ENCODE measurements at regions not wholly inside any gene's neighbourhood (a gene's known extent, or its start where the extent isn't known, plus 50 kb on each side); places are given as distances from the start of the nearest gene placed in this dataset.
A peak's percentile ranks its signal among the peaks of the same experiment; 100 is the strongest.

GRCh38 chr10:128268015-128268722 is 141.9 kb upstream of the MKI67 start:
- TF ChIP-seq, protein P1, sequence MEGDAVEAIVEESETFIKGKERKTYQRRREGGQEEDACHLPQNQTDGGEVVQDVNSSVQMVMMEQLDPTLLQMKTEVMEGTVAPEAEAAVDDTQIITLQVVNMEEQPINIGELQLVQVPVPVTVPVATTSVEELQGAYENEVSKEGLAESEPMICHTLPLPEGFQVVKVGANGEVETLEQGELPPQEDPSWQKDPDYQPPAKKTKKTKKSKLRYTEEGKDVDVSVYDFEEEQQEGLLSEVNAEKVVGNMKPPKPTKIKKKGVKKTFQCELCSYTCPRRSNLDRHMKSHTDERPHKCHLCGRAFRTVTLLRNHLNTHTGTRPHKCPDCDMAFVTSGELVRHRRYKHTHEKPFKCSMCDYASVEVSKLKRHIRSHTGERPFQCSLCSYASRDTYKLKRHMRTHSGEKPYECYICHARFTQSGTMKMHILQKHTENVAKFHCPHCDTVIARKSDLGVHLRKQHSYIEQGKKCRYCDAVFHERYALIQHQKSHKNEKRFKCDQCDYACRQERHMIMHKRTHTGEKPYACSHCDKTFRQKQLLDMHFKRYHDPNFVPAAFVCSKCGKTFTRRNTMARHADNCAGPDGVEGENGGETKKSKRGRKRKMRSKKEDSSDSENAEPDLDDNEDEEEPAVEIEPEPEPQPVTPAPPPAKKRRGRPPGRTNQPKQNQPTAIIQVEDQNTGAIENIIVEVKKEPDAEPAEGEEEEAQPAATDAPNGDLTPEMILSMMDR (IDR thresholded peaks at IDR 0.05): 0 out of 2 replicates have a peak, but pooled peaks have one; percentile 14
- TF ChIP-seq USF1 (IDR thresholded peaks at IDR 0.05; ENCODE audit: borderline replicate concordance, low read depth): no peak
- no peak for TF ChIP-seq GABPA (IDR thresholded peaks at IDR 0.05; ENCODE audit: low read depth)
- TF ChIP-seq, protein P2, sequence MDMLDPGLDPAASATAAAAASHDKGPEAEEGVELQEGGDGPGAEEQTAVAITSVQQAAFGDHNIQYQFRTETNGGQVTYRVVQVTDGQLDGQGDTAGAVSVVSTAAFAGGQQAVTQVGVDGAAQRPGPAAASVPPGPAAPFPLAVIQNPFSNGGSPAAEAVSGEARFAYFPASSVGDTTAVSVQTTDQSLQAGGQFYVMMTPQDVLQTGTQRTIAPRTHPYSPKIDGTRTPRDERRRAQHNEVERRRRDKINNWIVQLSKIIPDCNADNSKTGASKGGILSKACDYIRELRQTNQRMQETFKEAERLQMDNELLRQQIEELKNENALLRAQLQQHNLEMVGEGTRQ (IDR thresholded peaks at IDR 0.05; ENCODE audit: borderline replicate concordance, low read depth, low read length): no peak
- no peak for TF ChIP-seq RXRA (IDR thresholded peaks at IDR 0.05; ENCODE audit: borderline replicate concordance, low read depth)
- 0 out of 2 replicates have a peak, but pooled peaks have one; percentile 13 for TF ChIP-seq RCOR1 (IDR thresholded peaks at IDR 0.05; ENCODE audit: low read length)
- no peak for TF ChIP-seq EP300 (IDR thresholded peaks at IDR 0.05; ENCODE audit: borderline replicate concordance in 1 of 2, low read depth in 1 of 2, low read length in 1 of 2)
- no peak for TF ChIP-seq FOXJ3 (CRISPR knock-in tag; IDR thresholded peaks at IDR 0.05)
- no peak for TF ChIP-seq YY1 (IDR thresholded peaks at IDR 0.05; ENCODE audit: low read depth)
- TF ChIP-seq, protein P3, sequence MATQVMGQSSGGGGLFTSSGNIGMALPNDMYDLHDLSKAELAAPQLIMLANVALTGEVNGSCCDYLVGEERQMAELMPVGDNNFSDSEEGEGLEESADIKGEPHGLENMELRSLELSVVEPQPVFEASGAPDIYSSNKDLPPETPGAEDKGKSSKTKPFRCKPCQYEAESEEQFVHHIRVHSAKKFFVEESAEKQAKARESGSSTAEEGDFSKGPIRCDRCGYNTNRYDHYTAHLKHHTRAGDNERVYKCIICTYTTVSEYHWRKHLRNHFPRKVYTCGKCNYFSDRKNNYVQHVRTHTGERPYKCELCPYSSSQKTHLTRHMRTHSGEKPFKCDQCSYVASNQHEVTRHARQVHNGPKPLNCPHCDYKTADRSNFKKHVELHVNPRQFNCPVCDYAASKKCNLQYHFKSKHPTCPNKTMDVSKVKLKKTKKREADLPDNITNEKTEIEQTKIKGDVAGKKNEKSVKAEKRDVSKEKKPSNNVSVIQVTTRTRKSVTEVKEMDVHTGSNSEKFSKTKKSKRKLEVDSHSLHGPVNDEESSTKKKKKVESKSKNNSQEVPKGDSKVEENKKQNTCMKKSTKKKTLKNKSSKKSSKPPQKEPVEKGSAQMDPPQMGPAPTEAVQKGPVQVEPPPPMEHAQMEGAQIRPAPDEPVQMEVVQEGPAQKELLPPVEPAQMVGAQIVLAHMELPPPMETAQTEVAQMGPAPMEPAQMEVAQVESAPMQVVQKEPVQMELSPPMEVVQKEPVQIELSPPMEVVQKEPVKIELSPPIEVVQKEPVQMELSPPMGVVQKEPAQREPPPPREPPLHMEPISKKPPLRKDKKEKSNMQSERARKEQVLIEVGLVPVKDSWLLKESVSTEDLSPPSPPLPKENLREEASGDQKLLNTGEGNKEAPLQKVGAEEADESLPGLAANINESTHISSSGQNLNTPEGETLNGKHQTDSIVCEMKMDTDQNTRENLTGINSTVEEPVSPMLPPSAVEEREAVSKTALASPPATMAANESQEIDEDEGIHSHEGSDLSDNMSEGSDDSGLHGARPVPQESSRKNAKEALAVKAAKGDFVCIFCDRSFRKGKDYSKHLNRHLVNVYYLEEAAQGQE (IDR thresholded peaks at IDR 0.05; ENCODE audit: low read depth, low read length): no peak
- TF ChIP-seq SMC3 (IDR thresholded peaks at IDR 0.05; ENCODE audit: low read depth, low read length): peak; percentile 56; the same call in 1 of the 2 replicates
- no peak for TF ChIP-seq TAF1 (IDR thresholded peaks at IDR 0.05; ENCODE audit: borderline replicate concordance, low read depth, low read length)
- TF ChIP-seq MEF2A (IDR thresholded peaks at IDR 0.05; ENCODE audit: borderline replicate concordance, low read depth): no peak
